Small intestine (tissue), 7 donors: ENCODE measurements at regions not wholly inside any gene's neighbourhood (a gene's known extent, or its start where the extent isn't known, plus 50 kb on each side); places are given as distances from the start of the nearest gene placed in this dataset.

Experiments used
- DNase-seq, 2 donors: peaks; one replicate each; pipeline versions ENCODE4 v3.0.0 to v3.0.0-alpha.2; 2013
- FAIRE-seq: peaks from 2 replicates; lab custom pipeline; 2012; peaks lifted over from hg19 to GRCh38; lab: Jason Lieb, UNC
- H3K27ac ChIP-seq, 3 donors: one replicate each; pipeline ENCODE4 v1.5.1; 2013; ENCODE audit warnings: low read length in 2 of 3, mild to moderate bottlenecking in 2 of 3, control low read depth in 1 of 3, inconsistent platforms in 1 of 3, low read depth in 1 of 3, moderate library complexity in 1 of 3
- H3K27me3 ChIP-seq, 3 donors: one replicate each; pipeline ENCODE4 v1.6.1; 2013; ENCODE audit warnings: low read length in 3 of 3, inconsistent platforms in 1 of 3; ENCODE audit not compliant: control insufficient read depth in 3 of 3, insufficient read depth in 3 of 3
- H3K36me3 ChIP-seq, 3 donors: one replicate each; pipeline ENCODE4 v1.6.1; 2013; ENCODE audit warnings: low read length in 3 of 3, inconsistent platforms in 1 of 3, low read depth in 1 of 3, mild to moderate bottlenecking in 1 of 3, moderate library complexity in 1 of 3; ENCODE audit not compliant: control insufficient read depth in 3 of 3, insufficient read depth in 2 of 3
- H3K4me1 ChIP-seq, 3 donors: one replicate each; pipeline ENCODE4 v1.6.1; 2013; ENCODE audit warnings: low read length in 2 of 3, inconsistent platforms in 1 of 3, low read depth in 1 of 3, mild to moderate bottlenecking in 1 of 3, moderate library complexity in 1 of 3; ENCODE audit not compliant: control insufficient read depth in 3 of 3, insufficient read depth in 2 of 3
- H3K4me3 ChIP-seq, 3 donors: one replicate each; pipeline ENCODE4 v1.5.1; 2013; ENCODE audit warnings: low read length in 3 of 3, control low read depth in 1 of 3, inconsistent platforms in 1 of 3, low read depth in 1 of 3, mild to moderate bottlenecking in 1 of 3, moderate library complexity in 1 of 3
- H3K9me3 ChIP-seq, 2 donors: one replicate each; pipeline ENCODE4 v1.6.1; 2013; ENCODE audit warnings: low read depth in 1 of 2, low read length in 1 of 2; ENCODE audit not compliant: control insufficient read depth in 2 of 2, insufficient read depth in 1 of 2
- WGBS, 3 donors: extraction: QIAGEN DNeasy Blood & Tissue Kit; methylation state at CpG; one replicate each; pipeline ENCODE4 v1.1.7; 2013; 5-methylcytosine and 5-hydroxymethylcytosine counted together
- donor health status: healthy with polysubstance abuse.
- donor health status: control.
- donor health status: control.
- donor health status: Bipolar disorder and iron deficiency.
- donor health status: healthy.

DNA sequence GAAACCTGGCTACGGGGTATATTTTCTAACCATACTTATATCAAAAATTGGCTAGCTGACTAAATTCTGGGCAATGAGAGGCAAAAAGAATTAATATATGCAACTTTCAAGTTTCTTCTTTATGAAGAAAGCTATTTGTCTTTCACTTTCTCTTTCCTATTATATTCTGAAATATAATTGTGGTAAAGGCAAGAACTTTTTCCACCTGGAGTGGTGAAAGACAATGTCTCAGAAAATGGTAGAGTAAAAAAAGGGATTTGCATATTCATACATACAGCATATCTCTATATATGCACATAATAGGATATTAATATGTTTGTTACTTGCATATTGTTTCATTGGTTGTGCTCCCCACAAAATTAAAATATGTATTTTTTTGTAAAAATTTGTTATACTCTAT, 793.8 kb downstream of the PLA2G4A start:
- DNase-seq = no peak

DNA sequence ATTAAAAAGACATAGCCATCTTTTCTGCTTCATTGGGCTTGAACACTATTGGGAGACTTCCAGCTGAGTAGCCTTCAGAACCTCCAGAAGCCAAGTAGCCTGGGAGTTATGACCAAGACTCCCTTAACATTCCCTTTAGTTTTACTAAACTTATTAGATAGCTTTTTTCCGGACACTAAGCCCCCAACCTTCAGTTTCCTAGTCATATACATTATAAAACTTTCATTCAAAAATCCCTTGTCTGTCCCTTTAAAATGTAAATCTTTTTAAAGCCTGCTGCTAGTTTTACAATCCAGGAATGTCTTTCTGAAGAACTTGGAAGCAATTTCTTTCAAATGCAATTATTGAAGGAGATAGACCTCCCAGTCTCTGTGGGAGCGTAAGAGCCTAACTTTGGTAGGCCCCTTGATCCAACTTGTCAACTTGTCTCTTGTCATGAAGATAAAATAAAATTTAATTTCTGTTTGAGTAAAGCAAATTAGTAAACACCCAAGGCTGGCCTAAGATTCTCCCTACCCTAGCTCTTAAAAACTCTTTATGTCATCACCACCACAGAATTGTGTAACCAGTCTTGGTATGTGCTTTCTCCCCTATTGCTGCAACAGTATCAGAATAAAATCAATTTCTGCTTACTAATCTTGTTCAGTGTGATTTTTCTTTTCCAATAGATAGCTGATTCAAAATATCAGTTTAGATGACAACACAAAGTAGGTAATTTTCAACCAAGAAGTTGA, 796.2 kb downstream of the PLA2G4A start:
- WGBS, 3 donors = 78 to 81% (median 78%) methylated on average over 2 of the region's 2 CpGs
- DNase-seq = no peak
- H3K27ac ChIP-seq = no peak overlapping the region
- FAIRE-seq = no peak
- H3K27me3 ChIP-seq = no peaks in the 10 kb centered on the region
- H3K4me1 ChIP-seq = no peaks in the 10 kb centered on the region
- H3K9me3 ChIP-seq = no peaks in the 10 kb centered on the region
- no peak overlapping the region for H3K4me3 ChIP-seq
- H3K36me3 ChIP-seq = no peaks in the 10 kb centered on the region

More for the DNA sequence above, 793.8 kb downstream of the PLA2G4A start:
- FAIRE-seq = no peak
- Histone ChIP-seq H3K36me3 (no peaks in the 10 kb centered on the region), H3K4me3 (no peak overlapping the region), H3K27me3 (no peaks in the 10 kb centered on the region), H3K4me1 (no peaks in the 10 kb centered on the region), H3K27ac (no peak overlapping the region), H3K9me3 (peaks cover 0 to 3% of the 10 kb centered on the region in 2 donors)
- WGBS, 3 donors = 0 to 52% (median 47%) methylated on average over 1 of the region's 1 CpG

- H3K9me3 ChIP-seq = peaks cover 0 to 6% of the 10 kb centered on the region in 2 donors
- FAIRE-seq (no peak), DNase-seq (no peak)
- H3K4me3 ChIP-seq = no peak overlapping the region
- no peaks in the 10 kb centered on the region for H3K4me1 ChIP-seq
- H3K27ac ChIP-seq = no peak overlapping the region
- no peaks in the 10 kb centered on the region for H3K36me3 ChIP-seq
- WGBS, 3 donors = 14 to 32% (median 29%) methylated on average over 5 of the region's 5 CpGs
- H3K27me3 ChIP-seq = no peaks in the 10 kb centered on the region
These were observed 797.3 kb downstream of the PLA2G4A start for GRCh38 chr1:187626056-187626455.

DNA sequence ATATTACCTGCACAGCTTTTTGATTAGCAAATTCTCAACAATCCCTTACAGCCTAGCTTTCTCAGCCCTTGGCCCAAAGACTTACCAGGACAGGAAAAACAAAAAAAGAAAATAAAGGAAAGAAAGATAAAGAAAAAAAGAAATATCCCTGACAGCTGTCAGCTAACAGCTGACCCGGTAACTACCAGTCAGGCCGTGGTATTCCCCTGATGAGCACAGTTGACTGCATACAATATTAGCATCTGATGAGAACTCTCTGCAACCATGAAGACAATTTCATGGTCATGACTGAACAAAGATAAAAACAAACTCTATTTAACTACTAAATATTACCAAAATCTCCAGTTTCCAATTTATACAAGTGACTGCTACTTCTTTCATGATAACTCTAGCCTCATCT, 798.8 kb downstream of the PLA2G4A start:
- H3K4me1 ChIP-seq = no peaks in the 10 kb centered on the region
- H3K27ac ChIP-seq = no peak overlapping the region
- no peak for DNase-seq
- no peaks in the 10 kb centered on the region for H3K27me3 ChIP-seq
- WGBS, 3 donors = 85 to 91% (median 88%) methylated on average over 2 of the region's 2 CpGs
- no peak for FAIRE-seq
- H3K4me3 ChIP-seq = no peak overlapping the region
- H3K9me3 ChIP-seq = peaks cover 0 to 16% of the 10 kb centered on the region in 2 donors
- no peaks in the 10 kb centered on the region for H3K36me3 ChIP-seq

GRCh38 chr1:187629075-187629474, 800.3 kb downstream of the PLA2G4A start:
- Histone ChIP-seq H3K9me3 (peaks cover 0 to 16% of the 10 kb centered on the region in 2 donors), H3K27ac (no peak overlapping the region), H3K4me3 (no peak overlapping the region), H3K36me3 (no peaks in the 10 kb centered on the region), H3K4me1 (no peaks in the 10 kb centered on the region), H3K27me3 (no peaks in the 10 kb centered on the region)
- DNase-seq (no peak), FAIRE-seq (no peak)

GRCh38 chr1:187630653-187631380, 802.1 kb downstream of the PLA2G4A start:
- 84 to 88% (median 88%) methylated on average over 13 of the region's 13 CpGs for WGBS, 3 donors
- Histone ChIP-seq H3K4me3 (no peak overlapping the region), H3K36me3 (no peaks in the 10 kb centered on the region), H3K9me3 (peaks cover 0 to 16% of the 10 kb centered on the region in 2 donors), H3K27me3 (no peaks in the 10 kb centered on the region), H3K4me1 (no peaks in the 10 kb centered on the region), H3K27ac (no peak overlapping the region)
- no peak for FAIRE-seq
- no peak for DNase-seq

GRCh38 chr1:187631381-187631675, 802.6 kb downstream of the PLA2G4A start:
- peaks cover 0 to 16% of the 10 kb centered on the region in 2 donors for H3K9me3 ChIP-seq
- H3K36me3 ChIP-seq = no peaks in the 10 kb centered on the region
- H3K4me3 ChIP-seq = no peak overlapping the region
- 85 to 88% (median 85%) methylated on average over 5 of the region's 5 CpGs for WGBS, 3 donors
- H3K4me1 ChIP-seq = no peaks in the 10 kb centered on the region
- no peak overlapping the region for H3K27ac ChIP-seq
- DNase-seq = no peak
- no peak for FAIRE-seq
- H3K27me3 ChIP-seq = no peaks in the 10 kb centered on the region

DNA sequence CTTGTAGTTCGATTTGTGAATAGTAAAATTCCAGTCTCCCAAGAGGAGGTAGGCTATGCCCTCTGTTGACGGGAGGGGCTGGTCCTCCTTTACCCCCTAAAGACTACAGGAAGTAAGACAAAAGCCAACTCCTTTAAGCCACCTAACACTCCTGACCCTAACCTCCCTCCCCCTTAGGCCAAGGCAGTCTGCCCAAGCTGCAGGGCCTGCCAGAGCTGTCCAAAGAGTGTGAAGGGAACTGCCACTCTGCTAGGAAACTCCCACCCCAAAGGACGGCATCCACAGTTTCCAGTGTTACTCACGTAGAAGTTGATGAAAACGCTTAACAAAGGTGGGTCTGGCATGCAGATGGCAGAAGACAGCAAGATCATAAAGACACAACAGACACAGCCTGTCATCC, 803.2 kb downstream of the PLA2G4A start:
- FAIRE-seq (no peak), DNase-seq (no peak)
- no peaks in the 10 kb centered on the region for H3K27me3 ChIP-seq
- H3K27ac ChIP-seq = no peak overlapping the region
- 72 to 78% (median 77%) methylated on average over 5 of the region's 5 CpGs for WGBS, 3 donors
- H3K4me3 ChIP-seq = no peak overlapping the region
- no peaks in the 10 kb centered on the region for H3K36me3 ChIP-seq
- H3K9me3 ChIP-seq = peaks cover 0 to 16% of the 10 kb centered on the region in 2 donors
- no peaks in the 10 kb centered on the region for H3K4me1 ChIP-seq
